Body of pancreas (tissue), 4 donors: ENCODE measurements at regions not wholly inside any gene's neighbourhood (a gene's known extent, or its start where the extent isn't known, plus 50 kb on each side); places are given as distances from the start of the nearest gene placed in this dataset.

Source experiments
- CTCF ChIP-seq, 7 experiments: fragments of 450-650 bp in 4 of 7; fragments of 200-600 bp in 3 of 7; sonication (generic) in 3 of 7; IDR thresholded peaks; one replicate each; pipeline ENCODE4 v1.5.1; 2016 to 2019; ENCODE audit warnings: antibody characterized with exemption in 7 of 7
- POLR2A ChIP-seq, 3 donors: fragments of 450-650 bp; IDR thresholded peaks; one replicate each; pipeline ENCODE4 v1.6.1; 2016; ENCODE audit warnings: antibody characterized with exemption in 3 of 3, mild to moderate bottlenecking in 2 of 3

- TF ChIP-seq CTCF (IDR thresholded peaks at IDR 0.05) (no peak), POLR2A (IDR thresholded peaks at IDR 0.05) (no peak)
These were observed 91.1 kb upstream of the ANKRD30BL start for GRCh38 chr2:132252894-132253264.
